Keratinocyte (primary cell): ENCODE measurements at regions not wholly inside any gene's neighbourhood (a gene's known extent, or its start where the extent isn't known, plus 50 kb on each side); places are given as distances from the start of the nearest gene placed in this dataset.

ENCODE experiments used
- DNase-seq: peaks from one replicate; pipeline ENCODE4 v3.0.0-alpha.2; 2011; ENCODE audit warnings: low read depth, missing footprints, low spot score
- FAIRE-seq: peaks from 2 replicates; lab custom pipeline; 2011; peaks lifted over from hg19 to GRCh38; lab: Jason Lieb, UNC
- H2AFZ ChIP-seq: 2 replicates; pipeline ENCODE4 v1.6.0; 2012; ENCODE audit warnings: low read length, control low read depth, inconsistent platforms; ENCODE audit not compliant: control insufficient read depth
- H3K27ac ChIP-seq: 2 replicates; pipeline ENCODE4 v1.5.1; 2011; ENCODE audit warnings: low read length; ENCODE audit not compliant: control insufficient read depth, insufficient read depth
- H3K27me3 ChIP-seq: 3 replicates; pipeline ENCODE4 v1.6.0; 2011; ENCODE audit warnings: low read length; ENCODE audit not compliant: control insufficient read depth, insufficient read depth; ENCODE audit errors: extremely low read depth
- H3K36me3 ChIP-seq, 2 experiments: 2 replicates in 1 of 2; 3 replicates in 1 of 2; pipeline ENCODE4 v1.5.1; 2011; ENCODE audit warnings: low read length in 2 of 2, mild to moderate bottlenecking in 1 of 2; ENCODE audit not compliant: control insufficient read depth in 2 of 2, insufficient read depth in 2 of 2; ENCODE audit errors: extremely low read depth in 1 of 2
- H3K4me1 ChIP-seq: 3 replicates; pipeline ENCODE4 v1.5.1; 2011; ENCODE audit warnings: low read length; ENCODE audit not compliant: control insufficient read depth, insufficient read depth; ENCODE audit errors: extremely low read depth
- H3K4me2 ChIP-seq: 3 replicates; pipeline ENCODE4 v1.6.0; 2011; ENCODE audit warnings: low read depth, low read length; ENCODE audit not compliant: control insufficient read depth, insufficient read depth; ENCODE audit errors: extremely low read depth
- H3K4me3 ChIP-seq, 3 experiments: fragments of 200-600 bp in 1 of 3; sonication (generic) in 1 of 3; 2 replicates in 2 of 3; 3 replicates in 1 of 3; pipeline ENCODE4 v1.5.1; 2011 to 2016; ENCODE audit warnings: low read length in 3 of 3, mild to moderate bottlenecking in 3 of 3, control low read depth in 2 of 3, inconsistent platforms in 1 of 3, low read depth in 1 of 3, mixed read lengths in 1 of 3, mixed run types in 1 of 3, moderate library complexity in 1 of 3; ENCODE audit not compliant: control insufficient read depth in 2 of 3, insufficient read depth in 2 of 3; ENCODE audit errors: extremely low read depth in 1 of 3
- H3K79me2 ChIP-seq: 2 replicates; pipeline ENCODE4 v1.6.0; 2012; ENCODE audit warnings: low read length; ENCODE audit not compliant: control insufficient read depth, insufficient read depth
- H3K9ac ChIP-seq: 3 replicates; pipeline ENCODE4 v1.6.0; 2011; ENCODE audit warnings: low read length; ENCODE audit not compliant: control insufficient read depth, insufficient read depth; ENCODE audit errors: extremely low read depth
- H3K9me1 ChIP-seq: 3 replicates; pipeline ENCODE4 v1.6.0; 2011; ENCODE audit warnings: low read length; ENCODE audit not compliant: control insufficient read depth, insufficient read depth; ENCODE audit errors: extremely low read depth
- H3K9me3 ChIP-seq: 2 replicates; pipeline ENCODE4 v1.5.1; 2012; ENCODE audit warnings: low read depth, low read length; ENCODE audit not compliant: control insufficient read depth
- H4K20me1 ChIP-seq: 3 replicates; pipeline ENCODE4 v1.6.0; 2011; ENCODE audit warnings: low read length; ENCODE audit not compliant: control insufficient read depth, insufficient read depth; ENCODE audit errors: extremely low read depth
- EZH2 ChIP-seq: IDR thresholded peaks from one replicate; pipeline ENCODE4 v1.6.1; 2012; ENCODE audit warnings: inconsistent platforms, mild to moderate bottlenecking, low read length, moderate library complexity
- dilution Hi-C: fragments of 300-500 bp; cut with MboI; formaldehyde crosslinking; loops from one replicate; pipeline ENCODE4 v1.7.0; 2020; ENCODE audit warnings: low sequenced_read_pairs; ENCODE audit not compliant: extremely low pct_ligation_motif_present
- TF ChIP-seq, protein P1 (sequence below), 3 experiments: IDR thresholded peaks in 1 of 3; conservative IDR thresholded peaks in 1 of 3; optimal IDR thresholded peaks in 1 of 3; 2 replicates in 2 of 3; 3 replicates in 1 of 3; pipeline versions ENCODE3 to v1.5.1; 2011; ENCODE audit warnings: low read length in 3 of 3, mild to moderate bottlenecking in 3 of 3, moderate library complexity in 2 of 3, control low read depth in 1 of 3, inconsistent platforms in 1 of 3; ENCODE audit not compliant: insufficient read depth in 2 of 3; ENCODE audit errors: extremely low read depth in 1 of 3

DNA sequence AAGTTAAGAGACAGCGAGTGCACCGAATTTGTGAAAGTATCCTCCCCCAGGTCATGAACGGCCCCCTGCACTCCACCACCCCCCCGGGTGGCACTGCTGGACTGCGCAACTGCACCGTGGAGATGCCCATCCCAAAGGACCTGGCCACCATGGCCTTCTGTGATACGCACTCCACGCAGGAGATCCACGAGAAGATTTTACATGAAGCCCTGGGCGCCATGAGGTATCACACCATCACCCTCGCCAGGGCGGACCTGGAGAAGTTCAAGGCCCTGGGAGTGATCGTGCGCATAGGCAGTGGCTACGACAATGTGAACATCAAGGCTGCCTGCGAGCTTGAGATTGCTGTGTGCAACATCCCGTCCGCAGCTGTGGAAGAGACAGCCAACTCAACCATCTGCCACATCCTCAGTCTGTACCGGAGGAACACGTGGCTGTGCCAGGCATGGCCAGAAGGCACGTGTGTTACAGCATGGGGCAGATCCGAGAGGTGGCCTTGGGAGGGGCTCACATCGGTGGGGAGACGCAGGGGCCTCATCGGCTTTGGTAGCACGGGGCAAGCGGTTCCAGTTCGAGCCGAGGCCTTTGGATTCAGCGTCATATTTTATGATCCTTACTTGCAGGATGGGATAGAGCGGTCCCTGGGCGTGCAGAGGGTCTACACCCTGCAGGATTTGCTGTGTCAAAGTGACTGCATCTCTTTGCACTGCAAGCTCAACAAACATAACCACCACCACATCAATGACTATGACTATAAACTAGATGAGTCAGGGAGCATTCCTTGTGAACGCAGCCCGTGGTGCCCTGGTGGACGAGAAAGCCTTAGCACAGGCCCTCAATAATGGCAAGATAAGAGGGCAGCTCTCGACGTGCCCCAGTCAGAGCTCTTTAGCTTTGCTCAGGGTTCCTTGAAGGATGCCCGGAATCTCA is 290.8 kb upstream of the MC4R start:
- no peaks in the 10 kb centered on the region for H3K9me1 ChIP-seq
- no peaks in the 10 kb centered on the region for H3K79me2 ChIP-seq
- no peak overlapping the region for H3K4me2 ChIP-seq
- H3K9me3 ChIP-seq, result peaks cover 2% of the 10 kb centered on the region
- H3K36me3 ChIP-seq, result no peaks in the 10 kb centered on the region
- H3K9ac ChIP-seq, result no peak overlapping the region
- no peak overlapping the region for H2AFZ ChIP-seq
- DNase-seq, result no peak
- no peaks in the 10 kb centered on the region for H3K27me3 ChIP-seq
- FAIRE-seq, result no peak
- dilution Hi-C loops, result no loop called here
- no peak for TF ChIP-seq EZH2
- TF ChIP-seq, protein P1, sequence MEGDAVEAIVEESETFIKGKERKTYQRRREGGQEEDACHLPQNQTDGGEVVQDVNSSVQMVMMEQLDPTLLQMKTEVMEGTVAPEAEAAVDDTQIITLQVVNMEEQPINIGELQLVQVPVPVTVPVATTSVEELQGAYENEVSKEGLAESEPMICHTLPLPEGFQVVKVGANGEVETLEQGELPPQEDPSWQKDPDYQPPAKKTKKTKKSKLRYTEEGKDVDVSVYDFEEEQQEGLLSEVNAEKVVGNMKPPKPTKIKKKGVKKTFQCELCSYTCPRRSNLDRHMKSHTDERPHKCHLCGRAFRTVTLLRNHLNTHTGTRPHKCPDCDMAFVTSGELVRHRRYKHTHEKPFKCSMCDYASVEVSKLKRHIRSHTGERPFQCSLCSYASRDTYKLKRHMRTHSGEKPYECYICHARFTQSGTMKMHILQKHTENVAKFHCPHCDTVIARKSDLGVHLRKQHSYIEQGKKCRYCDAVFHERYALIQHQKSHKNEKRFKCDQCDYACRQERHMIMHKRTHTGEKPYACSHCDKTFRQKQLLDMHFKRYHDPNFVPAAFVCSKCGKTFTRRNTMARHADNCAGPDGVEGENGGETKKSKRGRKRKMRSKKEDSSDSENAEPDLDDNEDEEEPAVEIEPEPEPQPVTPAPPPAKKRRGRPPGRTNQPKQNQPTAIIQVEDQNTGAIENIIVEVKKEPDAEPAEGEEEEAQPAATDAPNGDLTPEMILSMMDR (optimal IDR thresholded peaks at IDR 0.05 in 1 of 3, IDR thresholded peaks at IDR 0.05 in 1 of 3, conservative IDR thresholded peaks at IDR 0.05 in 1 of 3; ENCODE audit: extremely low read depth in 1 of 3, insufficient read depth in 2 of 3, low read length in 3 of 3), result no peak
- no peaks in the 10 kb centered on the region for H4K20me1 ChIP-seq
- H3K4me1 ChIP-seq, result peaks cover 2% of the 10 kb centered on the region
- no peak overlapping the region for H3K27ac ChIP-seq
- no peak overlapping the region for H3K4me3 ChIP-seq

GRCh38 chr18:60664736-60665135 is 292.2 kb upstream of the MC4R start:
- no peaks in the 10 kb centered on the region for H3K9me1 ChIP-seq
- no peak for TF ChIP-seq EZH2
- TF ChIP-seq, protein P1 (optimal IDR thresholded peaks at IDR 0.05 in 1 of 3, IDR thresholded peaks at IDR 0.05 in 1 of 3, conservative IDR thresholded peaks at IDR 0.05 in 1 of 3; ENCODE audit: extremely low read depth in 1 of 3, insufficient read depth in 2 of 3, low read length in 3 of 3), result no peak
- no peak overlapping the region for H3K4me2 ChIP-seq
- peaks cover 2% of the 10 kb centered on the region for H3K4me1 ChIP-seq
- no peak overlapping the region for H3K27ac ChIP-seq
- H4K20me1 ChIP-seq, result no peaks in the 10 kb centered on the region
- dilution Hi-C loops, result no loop called here
- no peak for FAIRE-seq
- no peak overlapping the region for H2AFZ ChIP-seq
- no peak overlapping the region for H3K9ac ChIP-seq
- no peak for DNase-seq
- H3K9me3 ChIP-seq, result peaks cover 2% of the 10 kb centered on the region
- no peaks in the 10 kb centered on the region for H3K79me2 ChIP-seq
- no peaks in the 10 kb centered on the region for H3K36me3 ChIP-seq
- no peaks in the 10 kb centered on the region for H3K27me3 ChIP-seq
- H3K4me3 ChIP-seq, result no peak overlapping the region
